HCT116 (cell line): ENCODE measurements at regions not wholly inside any gene's neighbourhood (a gene's known extent, or its start where the extent isn't known, plus 50 kb on each side); places are given as distances from the start of the nearest gene placed in this dataset.

Experiments
- ATAC-seq: fragments of 200-7000 bp; cut with Tn5 transposase; 2 replicates; pipeline ENCODE4 v1.9.1; 2020; ENCODE audit warnings: mild to moderate bottlenecking, moderate library complexity
- BruUV-seq: library from RNA; stranded (reverse); fragments of 400-500 nt; replicated peaks from 2 replicates; lab custom pipeline; 2021; lab: Mats Ljungman, UMichigan
- CTCF ChIA-PET: fragments of 300-600 bp; sonication (Branson Sonifier 250); formaldehyde crosslinking; loops from one replicate; lab custom pipeline; 2021; ENCODE audit warnings: antibody characterized with exemption; lab: Charles Lee
- POLR2A ChIA-PET: fragments of 300-600, 350-600 bp; sonication (Branson Sonifier 250); formaldehyde crosslinking; loops from one replicate; lab custom pipeline; 2021; ENCODE audit warnings: antibody characterized with exemption; lab: Charles Lee
- RAD21 ChIA-PET, 2 experiments: fragments of 300-600 bp; sonication (Branson Sonifier 250); formaldehyde crosslinking; loops; one replicate each; lab custom pipeline; 2023; ENCODE audit warnings: low total read pairs in 2 of 2; ENCODE audit not compliant: uncharacterized antibody in 2 of 2, unreplicated experiment in 2 of 2, low non-redundant PET in 1 of 2; lab: Charles Lee
- DNase-seq: peaks from one replicate; pipeline ENCODE4 v3.0.0-alpha.2; 2010; ENCODE audit warnings: low read depth, low spot score
- H2AFZ ChIP-seq: fragments of 200-600 bp; shearing (Covaris generic), sonication (generic); 2 replicates; pipeline ENCODE4 v1.6.1; 2017; ENCODE audit warnings: low read depth, mixed run types, mixed read lengths, antibody characterized with exemption, low read length; ENCODE audit not compliant: poor library complexity, severe bottlenecking
- H3K27ac ChIP-seq: 2 replicates; pipeline ENCODE4 v1.5.1; 2012; ENCODE audit warnings: low read depth, low read length
- H3K27me3 ChIP-seq: fragments of 200-600 bp; sonication (generic); 2 replicates; pipeline ENCODE4 v1.6.1; 2016; ENCODE audit warnings: mixed run types, low read length, mixed read lengths; ENCODE audit not compliant: insufficient read depth
- H3K36me3 ChIP-seq, 2 experiments: fragments of 200-500 bp in 1 of 2; fragments of 200-600 bp in 1 of 2; sonication (Bioruptor generic) in 1 of 2; sonication (generic) in 1 of 2; 2 replicates each; pipeline versions ENCODE4 v1.5.1 to v1.6.1; 2014 to 2016; ENCODE audit warnings: low read length in 2 of 2, inconsistent platforms in 1 of 2, mixed read lengths in 1 of 2, mixed run types in 1 of 2; ENCODE audit not compliant: insufficient read depth in 2 of 2, control insufficient read depth in 1 of 2
- H3K4me1 ChIP-seq, 2 experiments: fragments of 200-600 bp in 1 of 2; sonication (generic) in 1 of 2; 2 replicates each; pipeline versions ENCODE4 v1.5.1 to v1.6.1; 2012 to 2017; ENCODE audit warnings: low read length in 2 of 2, inconsistent platforms in 1 of 2, mild to moderate bottlenecking in 1 of 2, mixed read lengths in 1 of 2, mixed run types in 1 of 2, moderate library complexity in 1 of 2; ENCODE audit not compliant: insufficient read depth in 2 of 2, control insufficient read depth in 1 of 2
- H3K4me2 ChIP-seq: fragments of 200-600 bp; sonication (generic); 2 replicates; pipeline ENCODE4 v1.6.1; 2017; ENCODE audit warnings: mixed run types, low read length, mixed read lengths
- H3K4me3 ChIP-seq, 2 experiments: fragments of 200-600 bp in 1 of 2; sonication (generic) in 1 of 2; replicated peaks in 1 of 2; 2 replicates each; pipeline ENCODE4 v1.5.1; 2011 to 2016; ENCODE audit warnings: low read length in 2 of 2, control low read depth in 1 of 2, low read depth in 1 of 2, mild to moderate bottlenecking in 1 of 2, mixed read lengths in 1 of 2, mixed run types in 1 of 2
- H3K79me2 ChIP-seq: fragments of 200-600 bp; sonication (generic); 2 replicates; pipeline ENCODE4 v1.6.1; 2017; ENCODE audit warnings: mild to moderate bottlenecking, mixed run types, low read length, moderate library complexity, mixed read lengths; ENCODE audit not compliant: insufficient read depth
- H3K9ac ChIP-seq: fragments of 200-600 bp; sonication (generic); 2 replicates; pipeline ENCODE4 v1.6.1; 2016; ENCODE audit warnings: low read length, mixed read lengths
- H3K9me2 ChIP-seq: fragments of 200-600 bp; sonication (generic), shearing (Covaris generic); 2 replicates; pipeline ENCODE4 v1.6.1; 2017; ENCODE audit warnings: mixed run types, mild to moderate bottlenecking, moderate library complexity; ENCODE audit not compliant: insufficient read depth
- H3K9me3 ChIP-seq, 2 experiments: fragments of 200-500 bp in 1 of 2; fragments of 200-600 bp in 1 of 2; sonication (Bioruptor generic) in 1 of 2; sonication (generic) in 1 of 2; 2 replicates each; pipeline ENCODE4 v1.6.1; 2014 to 2017; ENCODE audit warnings: low read length in 2 of 2, mixed read lengths in 2 of 2, inconsistent platforms in 1 of 2, low read depth in 1 of 2, mild to moderate bottlenecking in 1 of 2, mixed run types in 1 of 2, moderate library complexity in 1 of 2; ENCODE audit not compliant: control insufficient read depth in 1 of 2, insufficient read depth in 1 of 2
- H4K20me1 ChIP-seq: fragments of 200-600 bp; sonication (generic), shearing (Covaris generic); 2 replicates; pipeline ENCODE4 v1.6.1; 2017; ENCODE audit warnings: mixed run types, mild to moderate bottlenecking, moderate library complexity; ENCODE audit not compliant: insufficient read depth
- FOSL1 ChIP-seq: IDR thresholded peaks from 2 replicates; pipeline ENCODE4 v1.6.1; 2012; ENCODE audit warnings: low read depth
- JUND ChIP-seq: IDR thresholded peaks from 2 replicates; pipeline ENCODE4 v1.6.1; 2012
- RAD21 ChIP-seq: IDR thresholded peaks from 2 replicates; pipeline ENCODE4 v1.6.1; 2012; ENCODE audit warnings: low read depth, mild to moderate bottlenecking
- SP1 ChIP-seq: IDR thresholded peaks from 2 replicates; pipeline ENCODE4 v1.6.1; 2012; ENCODE audit warnings: low read depth
- YY1 ChIP-seq: IDR thresholded peaks from 2 replicates; pipeline ENCODE4 v1.6.1; 2011; ENCODE audit warnings: low read length, low read depth, moderate library complexity, mild to moderate bottlenecking; ENCODE audit not compliant: insufficient replicate concordance; ENCODE audit errors: extremely low read depth
- intact Hi-C: fragments of 100-400 bp; cut with micrococcal nuclease; formaldehyde crosslinking; loops from 2 replicates; pipeline ENCODE4 v1.10.0; 2022
- TF ChIP-seq, protein P1 (sequence below), 3 experiments: fragments of 200-600 bp in 1 of 3; sonication (generic) in 1 of 3; IDR thresholded peaks in 2 of 3; conservative IDR thresholded peaks in 1 of 3; 2 replicates each; pipeline ENCODE4 v1.5.1; 2012 to 2017; ENCODE audit warnings: low read depth in 2 of 3, low read length in 2 of 3, antibody characterized with exemption in 1 of 3, borderline replicate concordance in 1 of 3, control low read depth in 1 of 3, mild to moderate bottlenecking in 1 of 3, mixed read lengths in 1 of 3, mixed run types in 1 of 3, moderate library complexity in 1 of 3; ENCODE audit not compliant: insufficient read depth in 1 of 3
- TF ChIP-seq, protein P2 (sequence below): IDR thresholded peaks from 2 replicates; pipeline ENCODE4 v1.6.1; 2012; ENCODE audit warnings: low read depth

DNA sequence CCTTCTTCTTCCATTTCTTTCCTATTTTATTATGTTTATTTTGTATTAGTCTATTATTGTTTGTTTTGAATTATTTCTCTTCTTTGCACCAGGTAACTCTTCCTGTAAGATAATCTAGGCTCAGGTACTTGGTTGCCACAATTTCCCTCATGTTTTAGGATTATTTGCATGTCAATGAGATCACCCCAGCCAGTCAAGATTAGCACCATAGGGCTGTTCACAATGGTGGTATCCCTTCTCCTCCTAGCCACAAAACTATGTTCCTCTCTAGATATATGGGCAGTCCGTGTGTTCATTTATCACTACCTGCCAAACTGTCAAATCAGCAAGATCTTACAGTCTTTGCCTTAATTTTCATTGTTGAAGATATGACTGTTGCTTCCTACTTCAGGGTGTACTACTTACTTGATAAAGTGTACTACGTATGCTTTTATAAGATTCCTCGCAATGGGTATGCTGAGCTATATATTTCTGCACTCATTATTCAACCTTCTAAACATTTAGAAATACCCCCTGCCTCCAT, 1536.2 kb downstream of the PLA2G4A start:
- ChIA-PET RAD21 (no interaction called here), POLR2A (no interaction called here), CTCF (no interaction called here)
- no peaks in the 10 kb centered on the region for H3K79me2 ChIP-seq
- BruUV-seq = no TSS peak
- H3K9ac ChIP-seq = no peak overlapping the region
- H3K27me3 ChIP-seq = no peaks in the 10 kb centered on the region
- no peaks in the 10 kb centered on the region for H3K4me1 ChIP-seq
- no peak overlapping the region for H3K4me3 ChIP-seq
- intact Hi-C loops = no loop called here
- no peaks in the 10 kb centered on the region for H3K9me3 ChIP-seq
- H3K9me2 ChIP-seq = no peaks in the 10 kb centered on the region
- H4K20me1 ChIP-seq = no peaks in the 10 kb centered on the region
- TF ChIP-seq FOSL1 (no peak), YY1 (no peak), SP1 (no peak), JUND (no peak), RAD21 (no peak)
- TF ChIP-seq, protein P1, sequence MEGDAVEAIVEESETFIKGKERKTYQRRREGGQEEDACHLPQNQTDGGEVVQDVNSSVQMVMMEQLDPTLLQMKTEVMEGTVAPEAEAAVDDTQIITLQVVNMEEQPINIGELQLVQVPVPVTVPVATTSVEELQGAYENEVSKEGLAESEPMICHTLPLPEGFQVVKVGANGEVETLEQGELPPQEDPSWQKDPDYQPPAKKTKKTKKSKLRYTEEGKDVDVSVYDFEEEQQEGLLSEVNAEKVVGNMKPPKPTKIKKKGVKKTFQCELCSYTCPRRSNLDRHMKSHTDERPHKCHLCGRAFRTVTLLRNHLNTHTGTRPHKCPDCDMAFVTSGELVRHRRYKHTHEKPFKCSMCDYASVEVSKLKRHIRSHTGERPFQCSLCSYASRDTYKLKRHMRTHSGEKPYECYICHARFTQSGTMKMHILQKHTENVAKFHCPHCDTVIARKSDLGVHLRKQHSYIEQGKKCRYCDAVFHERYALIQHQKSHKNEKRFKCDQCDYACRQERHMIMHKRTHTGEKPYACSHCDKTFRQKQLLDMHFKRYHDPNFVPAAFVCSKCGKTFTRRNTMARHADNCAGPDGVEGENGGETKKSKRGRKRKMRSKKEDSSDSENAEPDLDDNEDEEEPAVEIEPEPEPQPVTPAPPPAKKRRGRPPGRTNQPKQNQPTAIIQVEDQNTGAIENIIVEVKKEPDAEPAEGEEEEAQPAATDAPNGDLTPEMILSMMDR (IDR thresholded peaks at IDR 0.05 in 2 of 3, conservative IDR thresholded peaks at IDR 0.05 in 1 of 3; ENCODE audit: borderline replicate concordance in 1 of 3, insufficient read depth in 1 of 3, low read depth in 2 of 3, low read length in 2 of 3) = no peak
- TF ChIP-seq, protein P2, sequence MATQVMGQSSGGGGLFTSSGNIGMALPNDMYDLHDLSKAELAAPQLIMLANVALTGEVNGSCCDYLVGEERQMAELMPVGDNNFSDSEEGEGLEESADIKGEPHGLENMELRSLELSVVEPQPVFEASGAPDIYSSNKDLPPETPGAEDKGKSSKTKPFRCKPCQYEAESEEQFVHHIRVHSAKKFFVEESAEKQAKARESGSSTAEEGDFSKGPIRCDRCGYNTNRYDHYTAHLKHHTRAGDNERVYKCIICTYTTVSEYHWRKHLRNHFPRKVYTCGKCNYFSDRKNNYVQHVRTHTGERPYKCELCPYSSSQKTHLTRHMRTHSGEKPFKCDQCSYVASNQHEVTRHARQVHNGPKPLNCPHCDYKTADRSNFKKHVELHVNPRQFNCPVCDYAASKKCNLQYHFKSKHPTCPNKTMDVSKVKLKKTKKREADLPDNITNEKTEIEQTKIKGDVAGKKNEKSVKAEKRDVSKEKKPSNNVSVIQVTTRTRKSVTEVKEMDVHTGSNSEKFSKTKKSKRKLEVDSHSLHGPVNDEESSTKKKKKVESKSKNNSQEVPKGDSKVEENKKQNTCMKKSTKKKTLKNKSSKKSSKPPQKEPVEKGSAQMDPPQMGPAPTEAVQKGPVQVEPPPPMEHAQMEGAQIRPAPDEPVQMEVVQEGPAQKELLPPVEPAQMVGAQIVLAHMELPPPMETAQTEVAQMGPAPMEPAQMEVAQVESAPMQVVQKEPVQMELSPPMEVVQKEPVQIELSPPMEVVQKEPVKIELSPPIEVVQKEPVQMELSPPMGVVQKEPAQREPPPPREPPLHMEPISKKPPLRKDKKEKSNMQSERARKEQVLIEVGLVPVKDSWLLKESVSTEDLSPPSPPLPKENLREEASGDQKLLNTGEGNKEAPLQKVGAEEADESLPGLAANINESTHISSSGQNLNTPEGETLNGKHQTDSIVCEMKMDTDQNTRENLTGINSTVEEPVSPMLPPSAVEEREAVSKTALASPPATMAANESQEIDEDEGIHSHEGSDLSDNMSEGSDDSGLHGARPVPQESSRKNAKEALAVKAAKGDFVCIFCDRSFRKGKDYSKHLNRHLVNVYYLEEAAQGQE = no peak
- DNase-seq (no peak), ATAC-seq (no peak)
- H2AFZ ChIP-seq = peak overlapping the region; percentile 64
- no peak overlapping the region for H3K27ac ChIP-seq
- no peaks in the 10 kb centered on the region for H3K36me3 ChIP-seq
- H3K4me2 ChIP-seq = no peak overlapping the region
